Mesothelial cell of epicardium (in vitro differentiated cells): ENCODE measurements at regions not wholly inside any gene's neighbourhood (a gene's known extent, or its start where the extent isn't known, plus 50 kb on each side); places are given as distances from the start of the nearest gene placed in this dataset.
A peak's percentile ranks its signal among the peaks of the same experiment; 100 is the strongest.
"Not testable (repeated sequence)": the region's sequence is repeated elsewhere in the genome, so short reads cannot be mapped to it uniquely, and the experiment has no call there.

Experiments used
- DNase-seq, 2 experiments: peaks; one replicate each; pipeline ENCODE4 v3.0.0; 2021; ENCODE audit warnings: low spot score in 2 of 2; ENCODE audit not compliant: unreplicated experiment in 2 of 2
- H3K27ac Mint-ChIP-seq: 2 replicates; pipeline ENCODE4 v1.8.0; 2021; ENCODE audit warnings: mixed read lengths
- H3K27me3 Mint-ChIP-seq: 2 replicates; pipeline ENCODE4 v1.8.0; 2021; ENCODE audit warnings: low read depth, mixed read lengths
- H3K36me3 Mint-ChIP-seq: 2 replicates; pipeline ENCODE4 v1.8.0; 2021; ENCODE audit warnings: mixed read lengths
- H3K4me1 Mint-ChIP-seq: 2 replicates; pipeline ENCODE4 v1.8.0; 2021; ENCODE audit warnings: mixed read lengths
- H3K4me3 Mint-ChIP-seq: 2 replicates; pipeline ENCODE4 v1.8.0; 2021; ENCODE audit warnings: mild to moderate bottlenecking, moderate library complexity, mixed read lengths
- H3K9me3 Mint-ChIP-seq: 2 replicates; pipeline ENCODE4 v1.8.0; 2021; ENCODE audit warnings: mixed read lengths
- CTCF ChIP-seq: fragments of 200-600 bp; sonication (generic); IDR thresholded peaks from one replicate; pipeline ENCODE4 v1.5.0; 2021; ENCODE audit warnings: antibody characterized with exemption; ENCODE audit not compliant: unreplicated experiment

DNA sequence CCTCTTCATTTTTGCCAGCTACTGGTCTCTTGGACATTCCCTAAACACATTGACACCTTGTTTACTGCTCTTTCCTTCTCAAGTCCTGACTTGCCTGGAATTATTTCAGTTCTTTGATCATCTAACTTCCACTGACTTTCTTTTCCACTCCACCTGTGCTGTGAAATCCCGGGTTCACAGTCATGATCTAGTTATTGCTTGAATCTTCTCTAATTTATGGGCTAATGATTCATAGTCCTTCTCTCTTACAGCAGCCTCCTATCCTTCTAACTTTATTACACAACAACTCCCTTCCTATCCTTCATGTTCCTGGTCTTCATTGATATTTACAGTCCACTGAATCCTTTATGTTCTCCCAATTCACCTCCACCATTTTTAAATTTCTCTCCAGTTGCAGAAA, 260.1 kb downstream of the C12orf75 start:
- no peak for TF ChIP-seq CTCF
- no peak for DNase-seq
- peaks cover 3% of the 10 kb centered on the region for H3K9me3 Mint-ChIP-seq
- no peaks in the 10 kb centered on the region for H3K27me3 Mint-ChIP-seq
- H3K36me3 Mint-ChIP-seq: no peaks in the 10 kb centered on the region
- no peak overlapping the region for H3K4me3 Mint-ChIP-seq
- H3K27ac Mint-ChIP-seq: no peak overlapping the region
- H3K4me1 Mint-ChIP-seq: no peaks in the 10 kb centered on the region

GRCh38 chr12:105595440-105595839, 264.9 kb downstream of the C12orf75 start:
- peaks cover 15% of the 10 kb centered on the region for H3K9me3 Mint-ChIP-seq
- no peak for DNase-seq
- H3K4me3 Mint-ChIP-seq: no peak overlapping the region
- H3K27me3 Mint-ChIP-seq: no peaks in the 10 kb centered on the region
- H3K27ac Mint-ChIP-seq: no peak overlapping the region
- H3K4me1 Mint-ChIP-seq: peaks cover 10% of the 10 kb centered on the region
- H3K36me3 Mint-ChIP-seq: peaks cover 2% of the 10 kb centered on the region
- TF ChIP-seq CTCF: no peak

GRCh38 chr12:105596731-105597130, 266.2 kb downstream of the C12orf75 start:
- peaks cover 2% of the 10 kb centered on the region for H3K36me3 Mint-ChIP-seq
- no peaks in the 10 kb centered on the region for H3K27me3 Mint-ChIP-seq
- DNase-seq: no peak
- peaks cover 22% of the 10 kb centered on the region for H3K4me1 Mint-ChIP-seq
- no peak overlapping the region for H3K27ac Mint-ChIP-seq
- no peak overlapping the region for H3K4me3 Mint-ChIP-seq
- TF ChIP-seq CTCF: no peak
- peaks cover 15% of the 10 kb centered on the region for H3K9me3 Mint-ChIP-seq

- no peaks in the 10 kb centered on the region for H3K27me3 Mint-ChIP-seq
- DNase-seq: no peak
- H3K27ac Mint-ChIP-seq: no peak overlapping the region
- H3K4me1 Mint-ChIP-seq: peaks cover 29% of the 10 kb centered on the region
- peaks cover 15% of the 10 kb centered on the region for H3K9me3 Mint-ChIP-seq
- TF ChIP-seq CTCF: no peak
- peaks cover 2% of the 10 kb centered on the region for H3K36me3 Mint-ChIP-seq
- no peak overlapping the region for H3K4me3 Mint-ChIP-seq
Observed at GRCh38 chr12:105598031-105598430, 267.5 kb downstream of the C12orf75 start.

DNA sequence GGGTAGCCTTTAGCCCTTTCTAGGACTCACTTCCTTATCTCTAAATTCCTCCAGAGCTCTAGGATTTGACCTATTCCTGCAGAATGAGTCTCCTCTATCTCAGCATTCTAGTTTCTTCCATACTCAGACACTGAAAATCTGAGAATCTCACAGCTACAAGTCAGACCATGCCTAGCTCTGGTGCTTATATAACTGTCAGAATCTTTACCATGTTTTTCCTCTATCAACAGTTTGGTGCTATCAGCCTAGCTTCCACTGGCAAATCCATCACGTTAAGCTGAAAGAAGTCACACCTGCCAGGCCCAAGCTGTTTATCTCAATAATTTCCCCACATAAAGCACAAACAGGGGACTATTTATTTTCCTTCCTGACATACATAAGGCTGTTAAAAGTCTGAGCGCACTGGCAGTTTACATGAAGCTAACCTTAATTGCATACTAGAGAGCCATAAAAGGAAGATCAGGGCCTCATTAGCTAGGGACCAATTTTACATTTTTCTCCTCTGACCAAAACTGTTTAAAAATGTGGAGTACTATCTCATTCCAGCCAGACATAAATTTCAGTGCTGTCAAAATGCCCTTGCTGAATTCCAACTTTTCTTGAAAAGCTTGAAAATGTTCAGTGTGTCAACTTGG, 270.5 kb downstream of the C12orf75 start:
- no peak overlapping the region for H3K4me3 Mint-ChIP-seq
- H3K4me1 Mint-ChIP-seq: peaks cover 27% of the 10 kb centered on the region
- TF ChIP-seq CTCF: no peak
- H3K9me3 Mint-ChIP-seq: peaks cover 12% of the 10 kb centered on the region
- no peak for DNase-seq
- no peaks in the 10 kb centered on the region for H3K27me3 Mint-ChIP-seq
- peak overlapping the region; percentile 71 for H3K27ac Mint-ChIP-seq
- H3K36me3 Mint-ChIP-seq: peaks cover 2% of the 10 kb centered on the region

DNA sequence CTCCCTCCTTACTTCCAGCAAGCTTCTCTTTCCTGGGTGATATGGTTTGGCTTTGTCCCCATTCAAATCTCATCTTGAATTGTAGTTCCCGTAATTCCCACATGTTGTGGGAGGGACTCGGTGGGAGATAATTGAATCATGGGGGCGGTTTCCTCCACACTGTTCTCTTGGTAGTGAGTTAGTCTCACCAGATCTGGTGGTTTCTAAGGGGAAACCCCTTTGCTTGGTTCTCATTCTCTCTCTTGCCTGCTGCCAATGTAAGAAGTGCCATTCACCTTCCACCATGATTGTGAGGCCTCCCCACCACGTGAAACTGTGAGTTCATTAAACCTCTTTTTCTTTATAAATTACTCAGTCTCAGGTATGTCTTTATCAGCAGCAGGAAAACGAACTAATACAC, 271.8 kb downstream of the C12orf75 start:
- Mint-ChIP-seq H3K27ac (peak overlapping the region; percentile 71), H3K9me3 (peaks cover 10% of the 10 kb centered on the region), H3K4me1 (peaks cover 21% of the 10 kb centered on the region)
- H3K36me3 Mint-ChIP-seq, DNase-seq, H3K27me3 Mint-ChIP-seq, H3K4me3 Mint-ChIP-seq: not testable (repeated sequence)

DNA sequence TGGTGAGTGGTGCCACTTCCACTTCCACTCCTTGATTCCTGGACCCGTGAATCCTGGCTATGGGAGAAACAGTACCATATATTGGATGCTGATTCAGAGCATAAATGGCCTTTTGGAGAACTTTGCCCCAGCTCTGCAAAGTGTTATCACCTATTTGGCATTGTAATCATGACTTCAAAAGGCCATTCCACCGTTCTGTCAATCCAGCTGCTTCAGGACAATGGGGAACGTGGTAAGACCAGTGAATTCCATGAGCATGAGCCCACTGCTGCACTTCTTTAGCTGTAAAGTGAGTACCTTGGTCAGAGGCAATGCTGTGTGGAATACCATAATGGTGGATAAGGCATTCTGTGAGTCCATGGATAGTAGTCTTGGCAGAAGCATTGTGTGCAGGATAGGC, 273.8 kb downstream of the C12orf75 start:
- peaks cover 21% of the 10 kb centered on the region for H3K4me1 Mint-ChIP-seq
- H3K27me3 Mint-ChIP-seq, H3K36me3 Mint-ChIP-seq, DNase-seq, H3K27ac Mint-ChIP-seq, H3K9me3 Mint-ChIP-seq, H3K4me3 Mint-ChIP-seq: not testable (repeated sequence)

DNA sequence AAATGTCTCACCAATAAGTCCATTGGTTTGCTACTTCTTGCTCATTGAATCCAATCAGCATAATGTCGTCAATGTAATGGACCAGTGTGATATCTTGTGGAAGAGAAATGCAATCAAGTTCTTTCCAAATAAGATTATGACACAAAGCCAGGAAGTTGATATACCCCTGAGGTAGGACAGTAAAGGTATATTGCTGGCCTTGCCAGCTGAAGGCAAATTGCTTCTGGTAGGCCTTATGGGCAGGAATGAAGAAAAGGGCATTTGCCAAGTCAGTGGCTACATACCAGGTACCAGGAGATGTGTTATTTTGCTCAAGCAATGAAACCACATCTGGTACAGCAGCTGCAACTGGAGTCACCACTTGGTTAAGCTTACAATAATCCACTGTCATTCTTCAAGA, 276.1 kb downstream of the C12orf75 start:
- H3K4me1 Mint-ChIP-seq, H3K4me3 Mint-ChIP-seq, H3K36me3 Mint-ChIP-seq, H3K27ac Mint-ChIP-seq, H3K9me3 Mint-ChIP-seq, H3K27me3 Mint-ChIP-seq, DNase-seq: not testable (repeated sequence)

DNA sequence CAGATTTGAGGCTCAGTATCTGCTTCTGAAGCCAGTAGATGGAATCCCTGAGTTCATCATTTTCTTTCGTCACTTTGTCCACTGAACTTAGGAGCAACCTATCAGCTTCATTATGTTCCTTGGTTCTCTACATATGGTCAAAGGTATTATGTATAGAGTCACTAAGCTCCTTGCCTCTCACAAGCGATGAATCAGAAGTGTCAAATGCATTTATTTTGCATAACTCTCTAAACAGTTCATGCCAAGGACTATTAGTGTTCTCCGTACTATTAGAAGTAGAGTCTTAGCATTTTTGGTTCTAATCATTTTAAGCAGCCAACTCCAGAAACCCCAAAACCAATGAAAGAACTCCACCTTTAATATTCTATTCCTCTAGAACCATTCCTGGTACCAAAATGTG, 278.5 kb downstream of the C12orf75 start:
- H3K27ac Mint-ChIP-seq, H3K9me3 Mint-ChIP-seq, DNase-seq, H3K27me3 Mint-ChIP-seq, H3K36me3 Mint-ChIP-seq, H3K4me3 Mint-ChIP-seq, H3K4me1 Mint-ChIP-seq: not testable (repeated sequence)
